HG03571 (cell line): ENCODE measurements at regions not wholly inside any gene's neighbourhood (a gene's known extent, or its start where the extent isn't known, plus 50 kb on each side); places are given as distances from the start of the nearest gene placed in this dataset.

ENCODE experiments used
- ATAC-seq: cut with Tn5 transposase; IDR thresholded peaks from one replicate; pipeline ENCODE4 v1.9.1; 2021; ENCODE audit not compliant: unreplicated experiment

- ATAC-seq: no peak
Observed at GRCh38 chr6:126803769-126804168, 314.7 kb upstream of the RSPO3 start.

GRCh38 chr6:126804332-126805064, 314.0 kb upstream of the RSPO3 start:
- ATAC-seq: peak; percentile 79

- no peak for ATAC-seq
Observed at GRCh38 chr6:126805861-126806260, 312.6 kb upstream of the RSPO3 start.

DNA sequence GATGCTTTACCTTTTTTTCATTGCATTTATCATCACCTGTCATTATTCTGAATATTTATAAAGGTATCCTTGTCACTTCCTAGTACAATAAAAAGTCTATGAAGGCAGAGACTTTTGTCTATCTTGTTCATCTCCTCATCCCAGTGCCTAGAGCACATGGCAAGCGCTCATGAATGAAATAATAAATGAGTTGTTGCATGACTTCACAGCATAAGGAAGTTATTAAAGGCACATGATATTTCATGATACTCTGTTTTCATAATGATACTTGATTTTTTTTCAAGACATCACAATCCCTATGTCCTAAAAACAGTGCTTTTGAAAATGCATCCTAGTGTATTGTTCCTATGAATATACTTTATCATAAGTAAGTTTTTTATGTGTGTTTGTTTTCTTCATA, 310.6 kb upstream of the RSPO3 start:
- no peak for ATAC-seq

- ATAC-seq: no peak
Observed at GRCh38 chr6:126811321-126811720, 307.1 kb upstream of the RSPO3 start.

DNA sequence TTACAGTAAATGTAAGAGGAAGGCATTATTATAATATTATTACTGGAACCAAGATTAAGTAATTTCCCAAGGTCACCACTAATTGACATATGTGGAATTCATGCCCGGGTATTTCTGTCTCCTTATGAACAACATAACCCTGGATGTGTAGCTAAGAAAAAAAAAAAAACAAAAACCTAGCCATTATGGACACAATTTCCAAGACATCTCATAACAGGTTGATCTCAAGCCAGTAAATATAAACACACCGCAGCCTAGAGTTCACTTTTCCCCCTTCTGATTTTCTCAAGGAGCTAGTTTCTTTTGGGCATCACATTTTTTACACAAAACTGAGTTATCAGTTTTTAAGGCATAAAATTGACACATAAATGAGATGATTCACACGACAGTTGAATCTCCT, 306.5 kb upstream of the RSPO3 start:
- no peak for ATAC-seq

DNA sequence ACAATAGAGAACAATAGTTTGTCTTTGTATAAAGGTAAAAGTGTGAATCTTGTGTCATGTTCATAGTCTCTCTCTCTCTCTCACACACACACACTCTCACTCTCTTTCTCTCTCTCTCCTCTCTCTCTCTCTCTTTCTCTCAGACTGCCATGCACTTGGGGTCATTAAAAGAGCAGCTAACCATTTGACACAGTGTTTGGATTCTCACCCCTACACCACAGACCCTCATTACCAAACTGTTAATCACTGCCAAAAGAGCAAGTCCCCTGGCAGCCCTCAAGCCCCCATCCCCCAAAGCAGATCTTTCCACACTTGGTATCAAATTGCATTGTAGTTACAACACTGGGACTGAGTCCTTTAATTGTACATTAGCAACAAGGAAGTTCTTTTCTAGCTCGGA, 305.8 kb upstream of the RSPO3 start:
- no peak for ATAC-seq

DNA sequence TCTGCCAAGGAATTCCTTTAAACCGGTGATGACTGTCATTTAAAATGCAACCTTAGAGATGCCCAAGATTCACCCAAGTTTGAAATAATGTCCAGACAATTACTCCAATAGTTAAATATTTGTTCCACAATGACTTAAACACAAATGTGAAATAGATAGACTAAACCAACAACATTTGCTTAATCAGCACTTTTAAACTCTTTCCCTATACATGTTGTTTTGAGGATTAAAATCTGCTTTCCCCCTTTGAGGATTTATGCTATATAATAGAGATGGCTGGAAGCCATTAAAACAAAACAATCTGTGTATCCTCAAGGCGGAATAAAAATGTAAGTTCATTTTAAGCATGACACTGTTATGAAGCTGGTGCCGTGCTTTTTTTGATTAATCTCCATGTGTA, 297.8 kb upstream of the RSPO3 start:
- no peak for ATAC-seq

- ATAC-seq: no peak
Observed at GRCh38 chr6:126821706-126822105, 296.8 kb upstream of the RSPO3 start.

DNA sequence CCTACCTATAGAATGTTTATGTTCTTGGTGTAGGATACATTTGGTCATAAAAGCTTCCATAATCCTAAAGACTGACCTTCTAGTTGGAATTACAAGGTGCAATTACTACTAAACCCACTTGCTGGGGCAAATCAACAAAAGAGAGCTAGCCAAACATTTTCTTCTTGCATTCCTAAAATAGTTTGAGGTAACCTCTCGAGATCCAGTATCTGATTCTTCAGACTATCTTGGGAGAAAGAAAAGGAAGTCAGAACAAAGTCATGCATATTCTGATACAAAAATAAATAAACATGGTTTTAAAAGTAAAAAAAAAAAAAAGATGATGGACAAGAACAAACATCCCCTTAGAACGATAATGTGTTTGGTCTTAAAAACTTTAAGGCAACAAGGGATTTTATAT, 294.2 kb upstream of the RSPO3 start:
- no peak for ATAC-seq

- no peak for ATAC-seq
Observed at GRCh38 chr6:126824815-126825214, 293.7 kb upstream of the RSPO3 start.

DNA sequence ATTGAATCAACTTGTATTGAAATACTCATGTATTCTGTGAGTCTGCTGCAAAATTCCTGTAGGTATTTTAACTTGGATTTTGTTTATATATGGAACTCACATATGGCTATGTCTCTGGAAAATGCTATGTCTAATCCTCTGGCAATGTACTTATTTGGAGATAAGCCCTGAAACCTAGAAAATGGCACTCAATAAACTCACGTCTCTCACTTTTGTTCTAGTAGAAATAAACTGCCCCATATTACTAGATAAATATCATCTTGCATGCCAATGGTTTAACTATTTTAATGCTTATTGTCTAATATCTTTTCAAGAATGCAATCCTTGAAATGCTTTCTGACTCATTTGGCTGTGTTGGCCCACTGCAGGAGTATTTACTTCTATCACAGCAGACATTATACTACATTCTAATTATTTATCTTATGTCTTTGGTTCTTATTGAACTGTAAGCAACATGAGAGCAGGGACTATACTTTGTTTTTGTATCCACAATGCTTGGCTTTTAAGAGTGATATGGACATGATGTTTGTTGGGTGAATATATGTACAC, 292.2 kb upstream of the RSPO3 start:
- no peak for ATAC-seq

- no peak for ATAC-seq
Observed at GRCh38 chr6:126831461-126831860, 287.0 kb upstream of the RSPO3 start.

DNA sequence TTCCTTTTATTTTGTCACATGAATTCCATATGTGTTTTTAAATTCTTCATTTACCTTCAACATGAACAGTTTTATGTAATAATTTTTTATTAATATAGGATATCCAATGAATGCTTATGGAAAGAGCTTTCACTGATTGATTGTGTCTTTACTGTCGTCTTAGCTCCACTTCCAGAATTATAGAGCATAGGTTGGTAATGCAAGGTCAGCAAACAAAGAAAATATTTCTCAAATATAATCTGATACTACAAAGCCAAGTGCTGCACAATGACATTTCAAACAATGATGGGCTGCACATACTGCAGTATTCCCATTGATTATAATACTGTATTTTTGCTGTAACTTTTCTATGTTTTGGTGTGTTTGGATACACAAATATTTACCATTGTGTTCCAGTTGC, 275.7 kb upstream of the RSPO3 start:
- ATAC-seq: no peak

- ATAC-seq: no peak
Observed at GRCh38 chr6:126848119-126848518, 270.4 kb upstream of the RSPO3 start.

GRCh38 chr6:126867641-126868040, 250.8 kb upstream of the RSPO3 start:
- no peak for ATAC-seq

DNA sequence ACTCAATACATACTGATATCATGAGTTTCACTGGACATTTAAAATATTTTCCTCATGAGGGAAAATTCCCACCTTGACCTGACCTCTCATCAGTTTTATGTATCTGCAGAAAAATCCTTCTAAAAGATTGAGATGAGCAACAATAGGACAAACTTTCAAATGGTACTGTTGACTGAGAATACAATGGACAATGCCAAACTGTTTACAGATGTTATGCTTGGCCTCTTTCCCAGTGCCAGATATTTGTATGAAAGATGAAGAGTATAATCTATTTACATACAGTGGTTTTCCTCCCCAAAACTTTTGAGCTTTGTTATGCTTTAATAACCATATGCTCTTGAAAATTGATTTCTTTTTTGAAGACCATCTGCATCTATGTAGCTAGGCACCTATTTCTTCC, 245.1 kb upstream of the RSPO3 start:
- no peak for ATAC-seq

GRCh38 chr6:126873791-126874190, 244.7 kb upstream of the RSPO3 start:
- ATAC-seq: no peak

DNA sequence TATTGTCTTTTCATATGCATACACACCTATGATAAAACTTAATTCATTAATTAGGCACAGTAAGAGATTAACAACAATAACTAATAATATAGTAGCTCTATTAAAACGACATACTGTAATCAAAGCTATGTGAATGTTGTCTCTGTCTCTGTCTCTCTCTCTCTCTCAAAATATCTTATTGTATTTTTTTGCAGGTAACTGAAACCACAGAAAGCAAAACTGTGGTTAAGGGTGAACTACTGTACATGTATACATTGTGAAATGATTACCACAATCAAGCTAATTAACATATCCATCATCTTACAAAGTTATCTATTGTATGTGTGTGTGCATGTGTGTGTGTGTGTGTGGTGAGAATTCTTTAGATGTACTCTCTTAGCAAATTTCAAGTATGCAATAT, 242.0 kb upstream of the RSPO3 start:
- no peak for ATAC-seq

- no peak for ATAC-seq
Observed at GRCh38 chr6:126880964-126881363, 237.5 kb upstream of the RSPO3 start.

DNA sequence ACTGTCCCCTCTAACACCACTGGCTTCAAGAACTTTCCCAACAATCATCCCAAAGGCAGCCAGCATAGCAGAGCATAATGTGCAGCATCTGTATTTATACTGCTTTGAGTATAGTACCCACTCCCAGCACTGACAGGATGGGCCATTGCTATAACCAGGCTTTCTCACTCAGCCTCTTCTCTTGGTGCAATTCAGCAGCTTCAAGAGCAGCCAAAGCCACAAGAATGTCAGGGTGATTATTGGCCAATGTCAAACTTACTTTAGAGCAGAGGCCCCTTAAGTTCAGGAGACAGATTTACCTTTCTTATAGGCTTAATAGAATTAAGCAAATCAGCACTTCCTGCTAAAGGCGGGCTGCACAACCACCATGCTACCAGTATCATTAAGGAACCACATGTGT, 232.4 kb upstream of the RSPO3 start:
- ATAC-seq: no peak

GRCh38 chr6:126888727-126889725, 229.4 kb upstream of the RSPO3 start:
- ATAC-seq: no peak
